ENCODE measurements at regions not wholly inside any gene's neighbourhood (a gene's known extent, or its start where the extent isn't known, plus 50 kb on each side); places are given as distances from the start of the nearest gene placed in this dataset.

DNA sequence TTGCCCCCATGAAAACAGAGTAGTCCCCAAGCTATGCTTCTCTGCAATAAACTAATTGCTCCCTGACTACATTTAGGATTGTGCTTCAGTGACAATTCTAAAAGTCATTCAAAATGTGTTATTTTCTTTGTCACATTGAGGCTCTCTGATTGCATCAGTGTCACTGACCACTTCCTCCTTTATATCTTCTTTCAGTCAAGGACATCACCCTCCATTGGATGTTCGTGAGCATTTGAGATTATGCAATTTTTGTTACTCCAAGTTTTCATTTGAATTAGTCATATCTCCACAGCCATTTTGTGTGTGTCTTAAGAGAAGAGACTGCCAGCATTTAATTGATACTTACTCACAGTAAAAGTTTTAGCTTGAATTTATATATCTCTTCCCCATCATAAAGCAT, 780.8 kb upstream of the GCFC2 start:
- Histone ChIP-seq H3K27me3 (ENCODE audit: control insufficient read depth, insufficient read depth, low read length) (no peaks in the 10 kb centered on the region), H2AFZ (no peak overlapping the region), H3K4me1 (no peaks in the 10 kb centered on the region), H3K36me3 (ENCODE audit: control insufficient read depth, insufficient read depth, low read length) (no peaks in the 10 kb centered on the region), H3K79me2 (no peaks in the 10 kb centered on the region), H3K27ac (no peak overlapping the region), H3K4me2 (ENCODE audit: low read length) (no peak overlapping the region), H3K9ac (no peak overlapping the region), H3K4me3 (ENCODE audit: low read depth, low read length) (no peak overlapping the region), H3K9me3 (ENCODE audit: control insufficient read depth, low read length) (no peaks in the 10 kb centered on the region)
- TF ChIP-seq, protein P1, sequence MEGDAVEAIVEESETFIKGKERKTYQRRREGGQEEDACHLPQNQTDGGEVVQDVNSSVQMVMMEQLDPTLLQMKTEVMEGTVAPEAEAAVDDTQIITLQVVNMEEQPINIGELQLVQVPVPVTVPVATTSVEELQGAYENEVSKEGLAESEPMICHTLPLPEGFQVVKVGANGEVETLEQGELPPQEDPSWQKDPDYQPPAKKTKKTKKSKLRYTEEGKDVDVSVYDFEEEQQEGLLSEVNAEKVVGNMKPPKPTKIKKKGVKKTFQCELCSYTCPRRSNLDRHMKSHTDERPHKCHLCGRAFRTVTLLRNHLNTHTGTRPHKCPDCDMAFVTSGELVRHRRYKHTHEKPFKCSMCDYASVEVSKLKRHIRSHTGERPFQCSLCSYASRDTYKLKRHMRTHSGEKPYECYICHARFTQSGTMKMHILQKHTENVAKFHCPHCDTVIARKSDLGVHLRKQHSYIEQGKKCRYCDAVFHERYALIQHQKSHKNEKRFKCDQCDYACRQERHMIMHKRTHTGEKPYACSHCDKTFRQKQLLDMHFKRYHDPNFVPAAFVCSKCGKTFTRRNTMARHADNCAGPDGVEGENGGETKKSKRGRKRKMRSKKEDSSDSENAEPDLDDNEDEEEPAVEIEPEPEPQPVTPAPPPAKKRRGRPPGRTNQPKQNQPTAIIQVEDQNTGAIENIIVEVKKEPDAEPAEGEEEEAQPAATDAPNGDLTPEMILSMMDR (IDR thresholded peaks at IDR 0.05) = no peak

DNA sequence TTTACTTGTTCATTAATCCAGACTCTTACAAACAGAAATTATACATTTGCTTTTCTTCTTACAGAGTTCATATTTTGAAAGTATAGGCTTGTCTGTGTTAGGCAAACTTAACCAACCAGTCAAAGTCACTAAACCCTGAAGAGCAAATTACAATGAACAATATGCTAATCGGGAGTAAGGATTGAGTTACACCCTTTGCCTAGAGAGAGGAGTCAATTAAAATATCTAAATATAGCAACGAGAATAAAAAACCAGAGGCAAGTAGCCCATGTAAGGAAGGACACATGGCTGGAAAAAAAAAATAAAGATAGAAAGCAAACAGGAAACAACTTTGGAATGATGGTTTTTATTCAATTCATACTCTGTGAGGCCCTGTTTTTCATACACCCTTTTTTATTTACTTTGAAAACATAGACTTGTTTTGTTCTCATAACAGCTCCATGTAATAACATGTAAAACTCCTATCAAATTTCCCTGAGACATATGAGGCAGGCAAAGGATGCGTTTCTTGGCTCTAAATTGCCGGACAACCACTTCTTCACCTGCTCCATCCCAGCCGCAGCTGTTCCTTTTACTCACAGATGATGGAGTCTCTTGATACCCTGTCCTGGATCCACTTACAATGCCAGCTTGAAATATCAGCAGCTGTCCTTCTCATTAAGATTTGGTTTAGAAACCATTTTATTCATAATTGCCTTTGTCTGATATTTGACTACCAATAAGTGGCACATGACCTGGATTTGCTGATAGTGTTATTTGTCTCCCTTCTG, 767.7 kb upstream of the GCFC2 start:
- no peak overlapping the region for H3K4me3 ChIP-seq (ENCODE audit: low read depth, low read length)
- H3K27ac ChIP-seq = no peak overlapping the region
- no peaks in the 10 kb centered on the region for H3K4me1 ChIP-seq
- H3K9me3 ChIP-seq (ENCODE audit: control insufficient read depth, low read length) = no peaks in the 10 kb centered on the region
- no peaks in the 10 kb centered on the region for H3K79me2 ChIP-seq
- H3K4me2 ChIP-seq (ENCODE audit: low read length) = no peak overlapping the region
- no peaks in the 10 kb centered on the region for H3K36me3 ChIP-seq (ENCODE audit: control insufficient read depth, insufficient read depth, low read length)
- no peak overlapping the region for H3K9ac ChIP-seq
- no peak overlapping the region for H2AFZ ChIP-seq
- H3K27me3 ChIP-seq (ENCODE audit: control insufficient read depth, insufficient read depth, low read length) = no peaks in the 10 kb centered on the region
- TF ChIP-seq, protein P1 (IDR thresholded peaks at IDR 0.05) = no peak

DNA sequence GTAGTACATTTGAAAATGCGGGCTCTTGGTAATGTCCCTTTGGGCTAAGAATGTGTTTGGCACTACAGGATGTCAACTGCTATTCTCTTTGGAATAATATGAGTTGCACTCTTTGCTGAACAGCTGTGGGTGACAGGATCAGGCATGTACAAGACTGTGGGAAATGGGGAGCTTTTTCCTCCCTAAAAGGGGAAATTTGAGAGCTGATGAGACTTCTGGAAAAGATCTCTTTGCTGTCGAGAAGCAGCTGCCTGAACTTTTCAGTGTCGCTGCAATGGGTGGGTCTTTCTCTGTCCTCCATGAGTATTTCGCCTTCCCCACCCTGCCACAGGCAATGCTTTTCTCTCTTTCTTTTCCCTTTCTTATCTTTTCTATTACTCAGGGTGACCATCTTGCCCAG, 762.2 kb upstream of the GCFC2 start:
- no peak overlapping the region for H3K4me3 ChIP-seq (ENCODE audit: low read depth, low read length)
- no peaks in the 10 kb centered on the region for H3K27me3 ChIP-seq (ENCODE audit: control insufficient read depth, insufficient read depth, low read length)
- H3K79me2 ChIP-seq = no peaks in the 10 kb centered on the region
- H3K27ac ChIP-seq = no peak overlapping the region
- H3K36me3 ChIP-seq (ENCODE audit: control insufficient read depth, insufficient read depth, low read length) = no peaks in the 10 kb centered on the region
- no peak overlapping the region for H3K4me2 ChIP-seq (ENCODE audit: low read length)
- H3K4me1 ChIP-seq = no peaks in the 10 kb centered on the region
- TF ChIP-seq, protein P1 (IDR thresholded peaks at IDR 0.05) = no peak
- H2AFZ ChIP-seq = no peak overlapping the region
- H3K9me3 ChIP-seq (ENCODE audit: control insufficient read depth, low read length) = no peaks in the 10 kb centered on the region
- H3K9ac ChIP-seq = no peak overlapping the region

DNA sequence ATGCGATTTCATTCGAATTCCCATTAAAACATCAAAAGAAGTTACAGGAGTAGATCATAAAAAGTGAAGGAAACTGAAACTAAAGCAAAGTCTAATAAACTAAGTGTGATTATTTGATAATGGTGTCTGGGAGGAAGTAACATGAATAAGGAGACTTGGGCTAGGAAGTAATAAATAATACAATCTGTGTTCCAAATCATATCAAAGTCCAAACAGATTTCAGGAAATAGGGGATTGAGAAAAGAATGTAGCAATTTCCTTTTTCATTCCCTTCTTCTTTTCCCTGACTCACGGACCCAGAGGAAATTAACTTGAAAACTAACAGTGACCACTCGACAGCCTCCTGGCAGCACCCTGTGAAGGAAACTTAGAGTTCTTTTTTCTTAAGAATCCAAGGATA, 758.4 kb upstream of the GCFC2 start:
- Histone ChIP-seq H3K27ac (no peak overlapping the region), H3K9me3 (ENCODE audit: control insufficient read depth, low read length) (no peaks in the 10 kb centered on the region), H3K27me3 (ENCODE audit: control insufficient read depth, insufficient read depth, low read length) (no peaks in the 10 kb centered on the region), H3K4me3 (ENCODE audit: low read depth, low read length) (no peak overlapping the region), H3K4me1 (no peaks in the 10 kb centered on the region), H2AFZ (no peak overlapping the region), H3K79me2 (no peaks in the 10 kb centered on the region), H3K9ac (no peak overlapping the region), H3K36me3 (ENCODE audit: control insufficient read depth, insufficient read depth, low read length) (no peaks in the 10 kb centered on the region), H3K4me2 (ENCODE audit: low read length) (no peak overlapping the region)
- TF ChIP-seq, protein P1 (IDR thresholded peaks at IDR 0.05) = no peak

DNA sequence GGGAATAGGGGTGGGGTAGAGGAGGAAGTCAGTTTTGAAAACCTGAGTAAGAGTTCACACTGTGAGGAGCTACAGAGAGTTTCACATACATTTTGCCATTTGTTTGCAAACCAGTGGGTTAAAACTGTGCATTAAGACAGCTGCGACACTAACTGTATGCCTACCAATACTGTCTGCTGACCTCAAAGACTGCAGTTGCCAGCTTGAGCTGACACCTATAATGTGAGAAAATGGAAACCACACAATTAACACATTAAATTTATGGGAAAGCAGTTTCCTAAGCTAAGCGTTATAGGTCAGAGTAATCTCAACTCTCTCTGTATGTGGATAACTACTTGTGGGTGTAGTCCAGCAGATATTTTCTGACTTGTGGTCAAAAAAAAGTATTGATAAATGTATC, 756.6 kb upstream of the GCFC2 start:
- Histone ChIP-seq H3K79me2 (no peaks in the 10 kb centered on the region), H3K36me3 (ENCODE audit: control insufficient read depth, insufficient read depth, low read length) (no peaks in the 10 kb centered on the region), H3K9ac (no peak overlapping the region), H3K4me2 (ENCODE audit: low read length) (no peak overlapping the region), H2AFZ (no peak overlapping the region), H3K9me3 (ENCODE audit: control insufficient read depth, low read length) (no peaks in the 10 kb centered on the region), H3K27ac (no peak overlapping the region), H3K27me3 (ENCODE audit: control insufficient read depth, insufficient read depth, low read length) (no peaks in the 10 kb centered on the region), H3K4me3 (ENCODE audit: low read depth, low read length) (no peak overlapping the region), H3K4me1 (no peaks in the 10 kb centered on the region)
- TF ChIP-seq, protein P1 (IDR thresholded peaks at IDR 0.05) = no peak
